GM10248 (cell line): ENCODE measurements at regions not wholly inside any gene's neighbourhood (a gene's known extent, or its start where the extent isn't known, plus 50 kb on each side); places are given as distances from the start of the nearest gene placed in this dataset.
A peak's percentile ranks its signal among the peaks of the same experiment; 100 is the strongest.

Experiments used
- CTCF ChIA-PET: fragments of 300-600 bp; sonication (Branson Sonifier 250); formaldehyde crosslinking; extraction: SDS; loops from one replicate; lab custom pipeline; 2021; ENCODE audit warnings: antibody characterized with exemption; lab: Yijun Ruan, JAX
- POLR2A ChIA-PET: fragments of 350-650 bp; sonication (Branson Sonifier 250); formaldehyde crosslinking; extraction: SDS; loops from one replicate; lab custom pipeline; 2020; ENCODE audit warnings: antibody characterized with exemption; lab: Yijun Ruan, JAX
- DNase-seq: peaks from one replicate; pipeline ENCODE4 v3.0.0; 2012; ENCODE audit errors: extremely low spot score
- CTCF ChIP-seq: IDR thresholded peaks from 2 replicates; pipeline ENCODE4 v1.5.1; 2012; ENCODE audit warnings: mild to moderate bottlenecking, low read depth; ENCODE audit errors: extremely low read depth, missing control alignments, control extremely low read depth

GRCh38 chr2:152950126-152950525 lies 231.7 kb downstream of the ARL6IP6 start:
- ChIA-PET CTCF (interaction anchor here (1.3 to 1.5 kb wide), 2 partner anchors 16 to 24 kb away, joined by 4 read pairs; no protein-coding TSS in a partner anchor), POLR2A (no interaction called here)
- no peak for TF ChIP-seq CTCF
- no peak for DNase-seq

- ChIA-PET CTCF (interaction anchor here (1.4 to 1.9 kb wide), 2 partner anchors 14 to 18 kb away, joined by 3 to 9 read pairs; no protein-coding TSS in a partner anchor), POLR2A (no interaction called here)
- no peak for TF ChIP-seq CTCF
- no peak for DNase-seq
These were observed 225.7 kb downstream of the ARL6IP6 start for GRCh38 chr2:152944099-152944498.

GRCh38 chr2:152942940-152943440 lies 224.6 kb downstream of the ARL6IP6 start:
- POLR2A ChIA-PET: no interaction called here

GRCh38 chr2:152930501-152930900 lies 212.1 kb downstream of the ARL6IP6 start:
- no peak for DNase-seq
- ChIA-PET POLR2A (no interaction called here), CTCF (interaction anchor here (1.2 to 1.7 kb wide), 5 partner anchors 13 to 31 kb away, joined by 3 to 5 read pairs (median 3); no protein-coding TSS in a partner anchor)
- TF ChIP-seq CTCF: no peak

More at GRCh38 chr2:152942940-152943440, 224.6 kb downstream of the ARL6IP6 start:
- CTCF ChIA-PET: interaction anchor here (1.4 to 1.9 kb wide), 2 partner anchors 13 to 17 kb away, joined by 3 to 9 read pairs; no protein-coding TSS in a partner anchor
- TF ChIP-seq CTCF: no peak
- no peak for DNase-seq

- DNase-seq: no peak
- ChIA-PET CTCF (interaction anchor here (1.7 kb wide), 1 partner anchor 32 kb away, joined by 5 read pairs; no protein-coding TSS in a partner anchor), POLR2A (no interaction called here)
- no peak for TF ChIP-seq CTCF
These were observed 211.2 kb downstream of the ARL6IP6 start for GRCh38 chr2:152929628-152930027.

- ChIA-PET CTCF (interaction anchor here (0.6 to 1.7 kb wide), 25 partner anchors 10 to 606 kb away, joined by 3 to 21 read pairs (median 4); partner anchors contain the start of gene RPRM), POLR2A (no interaction called here)
- peak; percentile 91 for TF ChIP-seq CTCF
- DNase-seq: peak; percentile 39
These were observed 207.4 kb downstream of the ARL6IP6 start for GRCh38 chr2:152925547-152926448.
